ENCODE measurements at regions not wholly inside any gene's neighbourhood (a gene's known extent, or its start where the extent isn't known, plus 50 kb on each side); places are given as distances from the start of the nearest gene placed in this dataset.

- Histone ChIP-seq H3K4me3 (ENCODE audit: low read length, poor library complexity, severe bottlenecking) (no peak overlapping the region), H3K27me3 (ENCODE audit: insufficient read depth, low read length, poor library complexity, severe bottlenecking) (no peaks in the 10 kb centered on the region), H3F3A (ENCODE audit: low read depth) (no peaks in the 10 kb centered on the region), H3K79me2 (ENCODE audit: insufficient read depth, low read length) (no peaks in the 10 kb centered on the region), H3K36me3 (ENCODE audit: insufficient read depth, low read length) (no peaks in the 10 kb centered on the region), H3K9me3 (ENCODE audit: insufficient read depth, low read depth, low read length) (no peaks in the 10 kb centered on the region), H3K4me1 (ENCODE audit: insufficient read depth, low read length, poor library complexity, severe bottlenecking) (no peaks in the 10 kb centered on the region), H4K20me1 (ENCODE audit: insufficient read depth, low read length, poor library complexity, severe bottlenecking) (no peaks in the 10 kb centered on the region), H3K9ac (ENCODE audit: low read depth, low read length, poor library complexity, severe bottlenecking) (no peak overlapping the region), H3K4me2 (ENCODE audit: low read depth, low read length, poor library complexity, severe bottlenecking) (no peak overlapping the region), H3K9me2 (replicated peaks; ENCODE audit: low read depth, low read length) (no peaks in the 10 kb centered on the region), H2AFZ (ENCODE audit: low read length) (no peak overlapping the region)
- TF ChIP-seq CTCF (conservative IDR thresholded peaks at IDR 0.05; ENCODE audit: low read length) = no peak
- TF ChIP-seq EZH2phosphoT487 (IDR thresholded peaks at IDR 0.05; ENCODE audit: borderline replicate concordance) = no peak
These were observed 627.0 kb upstream of the ZP4 start for GRCh38 chr1:238517711-238518110.

DNA sequence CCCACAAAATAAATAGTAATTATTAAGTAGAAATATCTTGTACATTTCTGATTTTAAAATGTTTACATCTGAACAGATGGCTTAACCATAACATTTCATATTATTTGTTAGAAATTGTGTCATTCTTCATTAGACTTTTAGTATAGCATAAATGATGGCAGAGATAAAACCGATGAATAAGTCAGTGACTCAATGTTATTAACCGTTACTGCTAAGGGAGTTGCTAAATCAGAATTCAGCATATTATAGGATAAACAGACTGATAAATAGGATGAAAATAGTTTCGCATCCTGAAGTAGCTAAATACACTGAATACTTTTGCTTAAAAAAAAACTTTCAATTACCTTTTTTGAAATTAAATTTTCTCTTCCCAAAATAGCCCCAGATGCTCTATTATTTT is 610.6 kb upstream of the ZP4 start:
- Histone ChIP-seq H3K4me1 (ENCODE audit: insufficient read depth, low read length, poor library complexity, severe bottlenecking) (no peaks in the 10 kb centered on the region), H3K9me3 (ENCODE audit: insufficient read depth, low read depth, low read length) (no peaks in the 10 kb centered on the region), H3K79me2 (ENCODE audit: insufficient read depth, low read length) (no peaks in the 10 kb centered on the region), H2AFZ (ENCODE audit: low read length) (no peak overlapping the region), H4K20me1 (ENCODE audit: insufficient read depth, low read length, poor library complexity, severe bottlenecking) (no peaks in the 10 kb centered on the region), H3K4me2 (ENCODE audit: low read depth, low read length, poor library complexity, severe bottlenecking) (no peak overlapping the region), H3K4me3 (ENCODE audit: low read length, poor library complexity, severe bottlenecking) (no peak overlapping the region), H3K36me3 (ENCODE audit: insufficient read depth, low read length) (no peaks in the 10 kb centered on the region), H3K27me3 (ENCODE audit: insufficient read depth, low read length, poor library complexity, severe bottlenecking) (no peaks in the 10 kb centered on the region), H3K9ac (ENCODE audit: low read depth, low read length, poor library complexity, severe bottlenecking) (no peak overlapping the region), H3K9me2 (replicated peaks; ENCODE audit: low read depth, low read length) (no peaks in the 10 kb centered on the region), H3F3A (ENCODE audit: low read depth) (no peaks in the 10 kb centered on the region; the same call in 1 of the 2 replicates)
- TF ChIP-seq CTCF (conservative IDR thresholded peaks at IDR 0.05; ENCODE audit: low read length) (no peak), EZH2phosphoT487 (IDR thresholded peaks at IDR 0.05; ENCODE audit: borderline replicate concordance) (no peak)

DNA sequence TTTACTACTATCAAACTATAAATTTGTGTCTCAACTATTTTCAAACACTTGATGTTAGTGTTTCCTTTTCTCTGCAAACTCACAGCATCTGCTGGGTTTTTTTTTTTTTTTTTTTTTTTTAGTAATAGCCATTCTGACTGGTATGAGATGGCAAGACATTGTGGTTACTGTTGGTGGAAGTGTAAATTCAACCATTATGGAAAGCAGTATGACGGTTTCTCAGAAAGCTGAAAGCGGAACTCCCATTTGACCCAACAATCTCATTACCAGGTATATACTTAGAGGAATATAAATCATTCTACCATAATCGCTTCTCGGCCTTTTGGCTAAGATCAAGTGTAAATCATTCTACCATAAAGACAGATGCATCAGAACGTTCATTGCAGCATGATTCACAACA is 608.3 kb upstream of the ZP4 start:
- Histone ChIP-seq H2AFZ (ENCODE audit: low read length) (no peak overlapping the region), H3K9me3 (ENCODE audit: insufficient read depth, low read depth, low read length) (no peaks in the 10 kb centered on the region), H3K4me3 (ENCODE audit: low read length, poor library complexity, severe bottlenecking) (no peak overlapping the region), H3K27me3 (ENCODE audit: insufficient read depth, low read length, poor library complexity, severe bottlenecking) (no peaks in the 10 kb centered on the region), H3K36me3 (ENCODE audit: insufficient read depth, low read length) (no peaks in the 10 kb centered on the region), H3K79me2 (ENCODE audit: insufficient read depth, low read length) (no peaks in the 10 kb centered on the region), H3K4me2 (ENCODE audit: low read depth, low read length, poor library complexity, severe bottlenecking) (no peak overlapping the region), H3F3A (ENCODE audit: low read depth) (no peaks in the 10 kb centered on the region; the same call in 1 of the 2 replicates), H3K9me2 (replicated peaks; ENCODE audit: low read depth, low read length) (no peaks in the 10 kb centered on the region), H3K9ac (ENCODE audit: low read depth, low read length, poor library complexity, severe bottlenecking) (no peak overlapping the region), H3K4me1 (ENCODE audit: insufficient read depth, low read length, poor library complexity, severe bottlenecking) (no peaks in the 10 kb centered on the region), H4K20me1 (ENCODE audit: insufficient read depth, low read length, poor library complexity, severe bottlenecking) (no peaks in the 10 kb centered on the region)
- TF ChIP-seq EZH2phosphoT487 (IDR thresholded peaks at IDR 0.05; ENCODE audit: borderline replicate concordance) (no peak), CTCF (conservative IDR thresholded peaks at IDR 0.05; ENCODE audit: low read length) (no peak)
